WTC11 (cell line): ENCODE measurements at regions not wholly inside any gene's neighbourhood (a gene's known extent, or its start where the extent isn't known, plus 50 kb on each side); places are given as distances from the start of the nearest gene placed in this dataset.

Experiments
- ATAC-seq: fragments of 200-7000 bp; cut with Tn5 transposase; 2 replicates; pipeline ENCODE4 v1.10.0; 2021; ENCODE audit warnings: mild to moderate bottlenecking, moderate library complexity
- CTCF ChIA-PET: fragments of 300-600 bp; sonication (Branson Sonifier 250); formaldehyde crosslinking; loops from one replicate; lab custom pipeline; 2021; ENCODE audit warnings: antibody characterized with exemption; lab: Charles Lee
- POLR2A ChIA-PET: fragments of 350-600 bp; sonication (Branson Sonifier 250); formaldehyde crosslinking; loops from one replicate; lab custom pipeline; 2021; ENCODE audit warnings: antibody characterized with exemption; lab: Charles Lee
- DNase-seq: peaks from one replicate; pipeline ENCODE4 v3.0.0; 2021; ENCODE audit warnings: low spot score
- H3K27ac Mint-ChIP-seq: 2 replicates; pipeline ENCODE4 v1.8.0; 2021; ENCODE audit warnings: mixed read lengths
- H3K27me3 Mint-ChIP-seq: 2 replicates; pipeline ENCODE4 v1.8.0; 2021; ENCODE audit warnings: low read depth, mild to moderate bottlenecking, moderate library complexity, mixed read lengths
- H3K36me3 Mint-ChIP-seq: 2 replicates; pipeline ENCODE4 v1.8.0; 2021; ENCODE audit warnings: mixed read lengths
- H3K4me1 Mint-ChIP-seq: 2 replicates; pipeline ENCODE4 v1.8.0; 2022; ENCODE audit warnings: mixed read lengths
- H3K4me3 Mint-ChIP-seq: 2 replicates; pipeline ENCODE4 v1.8.0; 2021; ENCODE audit warnings: mild to moderate bottlenecking, moderate library complexity, mixed read lengths
- H3K9me3 Mint-ChIP-seq: 2 replicates; pipeline ENCODE4 v1.8.0; 2021; ENCODE audit warnings: mixed read lengths
- ATF2 ChIP-seq: sonication (generic); formaldehyde crosslinking; IDR thresholded peaks from 2 replicates; pipeline ENCODE4 v1.8.1; 2022; ENCODE audit warnings: low read depth, missing genetic modification reagents, borderline replicate concordance
- CREB1 ChIP-seq: sonication (generic); formaldehyde crosslinking; IDR thresholded peaks from 2 replicates; pipeline ENCODE4 v1.8.0; 2023; ENCODE audit warnings: mild to moderate bottlenecking, missing genetic modification reagents
- CTCF ChIP-seq: fragments of 200-600 bp; IDR thresholded peaks from 2 replicates; pipeline ENCODE4 v1.8.0; 2022; ENCODE audit warnings: antibody characterized with exemption
- KAT7 ChIP-seq: sonication (generic); formaldehyde crosslinking; IDR thresholded peaks from 2 replicates; pipeline ENCODE4 v1.8.1; 2023; ENCODE audit warnings: missing genetic modification reagents, mild to moderate bottlenecking, borderline replicate concordance
- MYBL2 ChIP-seq: sonication (generic); formaldehyde crosslinking; IDR thresholded peaks from 2 replicates; pipeline ENCODE4 v1.8.1; 2023; ENCODE audit warnings: mild to moderate bottlenecking, moderate library complexity, missing genetic modification reagents
- SMAD3 ChIP-seq: sonication (generic); formaldehyde crosslinking; IDR thresholded peaks from 2 replicates; pipeline ENCODE4 v1.8.0; 2022; ENCODE audit warnings: missing genetic modification reagents, mild to moderate bottlenecking, borderline replicate concordance
- SOX15 ChIP-seq: fragments of 250-450 bp; sonication (Bioruptor Pico); IDR thresholded peaks from 2 replicates; pipeline ENCODE4 v1.9.0; 2021; ENCODE audit warnings: mild to moderate bottlenecking
- TCF7 ChIP-seq: sonication (generic); formaldehyde crosslinking; IDR thresholded peaks from 2 replicates; pipeline ENCODE4 v1.8.0; 2022; ENCODE audit warnings: mild to moderate bottlenecking, low read depth, missing genetic modification reagents, moderate library complexity
- ZNF232 ChIP-seq: sonication (generic); formaldehyde crosslinking; IDR thresholded peaks from 2 replicates; pipeline ENCODE4 v1.8.0; 2022; ENCODE audit warnings: mild to moderate bottlenecking, missing genetic modification reagents
- ZNF425 ChIP-seq: fragments of 250-450 bp; sonication (Bioruptor Pico); conservative IDR thresholded peaks from 2 replicates; pipeline ENCODE4 v1.9.0; 2021; ENCODE audit warnings: mild to moderate bottlenecking
- TF ChIP-seq, protein P1 (sequence below): fragments of 250-450 bp; sonication (Bioruptor Pico); IDR thresholded peaks from 2 replicates; pipeline ENCODE4 v1.9.0; 2021; ENCODE audit warnings: mild to moderate bottlenecking
- TF ChIP-seq, protein P2 (sequence below): fragments of 250-450 bp; sonication (Bioruptor Pico); IDR thresholded peaks from 2 replicates; pipeline ENCODE4 v1.8.0; 2021; ENCODE audit warnings: mild to moderate bottlenecking
- TF ChIP-seq, protein P3 (sequence below): sonication (generic); formaldehyde crosslinking; IDR thresholded peaks from 2 replicates; pipeline ENCODE4 v1.8.1; 2022; ENCODE audit warnings: mild to moderate bottlenecking, missing genetic modification reagents, moderate library complexity, borderline replicate concordance

GRCh38 chr5:152717393-152717792 lies 312.3 kb upstream of the NMUR2 start (continued):
- TF ChIP-seq, protein P1, sequence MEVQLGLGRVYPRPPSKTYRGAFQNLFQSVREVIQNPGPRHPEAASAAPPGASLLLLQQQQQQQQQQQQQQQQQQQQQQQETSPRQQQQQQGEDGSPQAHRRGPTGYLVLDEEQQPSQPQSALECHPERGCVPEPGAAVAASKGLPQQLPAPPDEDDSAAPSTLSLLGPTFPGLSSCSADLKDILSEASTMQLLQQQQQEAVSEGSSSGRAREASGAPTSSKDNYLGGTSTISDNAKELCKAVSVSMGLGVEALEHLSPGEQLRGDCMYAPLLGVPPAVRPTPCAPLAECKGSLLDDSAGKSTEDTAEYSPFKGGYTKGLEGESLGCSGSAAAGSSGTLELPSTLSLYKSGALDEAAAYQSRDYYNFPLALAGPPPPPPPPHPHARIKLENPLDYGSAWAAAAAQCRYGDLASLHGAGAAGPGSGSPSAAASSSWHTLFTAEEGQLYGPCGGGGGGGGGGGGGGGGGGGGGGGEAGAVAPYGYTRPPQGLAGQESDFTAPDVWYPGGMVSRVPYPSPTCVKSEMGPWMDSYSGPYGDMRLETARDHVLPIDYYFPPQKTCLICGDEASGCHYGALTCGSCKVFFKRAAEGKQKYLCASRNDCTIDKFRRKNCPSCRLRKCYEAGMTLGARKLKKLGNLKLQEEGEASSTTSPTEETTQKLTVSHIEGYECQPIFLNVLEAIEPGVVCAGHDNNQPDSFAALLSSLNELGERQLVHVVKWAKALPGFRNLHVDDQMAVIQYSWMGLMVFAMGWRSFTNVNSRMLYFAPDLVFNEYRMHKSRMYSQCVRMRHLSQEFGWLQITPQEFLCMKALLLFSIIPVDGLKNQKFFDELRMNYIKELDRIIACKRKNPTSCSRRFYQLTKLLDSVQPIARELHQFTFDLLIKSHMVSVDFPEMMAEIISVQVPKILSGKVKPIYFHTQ (CRISPR knock-in tag) = no peak
- TF ChIP-seq, protein P2, sequence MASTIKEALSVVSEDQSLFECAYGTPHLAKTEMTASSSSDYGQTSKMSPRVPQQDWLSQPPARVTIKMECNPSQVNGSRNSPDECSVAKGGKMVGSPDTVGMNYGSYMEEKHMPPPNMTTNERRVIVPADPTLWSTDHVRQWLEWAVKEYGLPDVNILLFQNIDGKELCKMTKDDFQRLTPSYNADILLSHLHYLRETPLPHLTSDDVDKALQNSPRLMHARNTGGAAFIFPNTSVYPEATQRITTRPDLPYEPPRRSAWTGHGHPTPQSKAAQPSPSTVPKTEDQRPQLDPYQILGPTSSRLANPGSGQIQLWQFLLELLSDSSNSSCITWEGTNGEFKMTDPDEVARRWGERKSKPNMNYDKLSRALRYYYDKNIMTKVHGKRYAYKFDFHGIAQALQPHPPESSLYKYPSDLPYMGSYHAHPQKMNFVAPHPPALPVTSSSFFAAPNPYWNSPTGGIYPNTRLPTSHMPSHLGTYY (CRISPR knock-in tag) = no peak
- no peak for TF ChIP-seq KAT7
- TF ChIP-seq TCF7 (CRISPR knock-in tag) = no peak
- no peak for TF ChIP-seq ZNF425

DNA sequence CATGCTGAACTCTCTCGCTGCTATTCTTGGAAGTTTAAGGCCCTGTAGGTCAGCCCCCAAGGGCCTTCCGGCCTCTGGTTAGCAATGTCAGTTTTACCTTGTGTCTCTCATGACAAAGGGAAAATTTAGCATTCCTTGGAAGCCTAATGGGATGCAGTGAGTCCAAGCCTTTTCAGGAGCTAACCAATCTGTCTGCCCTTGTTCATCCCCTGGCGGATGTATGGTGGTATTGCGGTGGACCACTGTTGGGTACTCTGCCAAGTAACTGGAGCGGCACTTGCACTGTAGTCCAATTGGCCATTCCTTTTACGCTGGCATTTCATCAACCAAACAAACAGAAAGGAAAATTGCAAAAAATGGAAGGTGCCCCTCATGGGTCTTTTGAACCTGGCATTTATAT lies 318.4 kb upstream of the NMUR2 start:
- no peak overlapping the region for H3K27ac Mint-ChIP-seq
- TF ChIP-seq CTCF = peak; percentile 42; the same call in 1 of the 2 replicates
- TF ChIP-seq ZNF232 (CRISPR knock-in tag) = no peak
- TF ChIP-seq SOX15 (CRISPR knock-in tag) = no peak
- TF ChIP-seq, protein P2 (CRISPR knock-in tag) = no peak
- TF ChIP-seq, protein P3, sequence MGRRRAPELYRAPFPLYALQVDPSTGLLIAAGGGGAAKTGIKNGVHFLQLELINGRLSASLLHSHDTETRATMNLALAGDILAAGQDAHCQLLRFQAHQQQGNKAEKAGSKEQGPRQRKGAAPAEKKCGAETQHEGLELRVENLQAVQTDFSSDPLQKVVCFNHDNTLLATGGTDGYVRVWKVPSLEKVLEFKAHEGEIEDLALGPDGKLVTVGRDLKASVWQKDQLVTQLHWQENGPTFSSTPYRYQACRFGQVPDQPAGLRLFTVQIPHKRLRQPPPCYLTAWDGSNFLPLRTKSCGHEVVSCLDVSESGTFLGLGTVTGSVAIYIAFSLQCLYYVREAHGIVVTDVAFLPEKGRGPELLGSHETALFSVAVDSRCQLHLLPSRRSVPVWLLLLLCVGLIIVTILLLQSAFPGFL = no peak
- TF ChIP-seq ATF2 (CRISPR knock-in tag) = no peak
- no peaks in the 10 kb centered on the region for H3K4me1 Mint-ChIP-seq
- peaks cover 26% of the 10 kb centered on the region for H3K36me3 Mint-ChIP-seq
- POLR2A ChIA-PET = no interaction called here
- CTCF ChIA-PET = interaction anchor here (0.8 to 1.3 kb wide), 2 partner anchors 14 to 191 kb away, joined by 3 read pairs; no protein-coding TSS in a partner anchor
- peak; percentile 43 for DNase-seq
- H3K4me3 Mint-ChIP-seq = no peak overlapping the region
- ATAC-seq = peak; percentile 94
- no peaks in the 10 kb centered on the region for H3K27me3 Mint-ChIP-seq
- peaks cover 48% of the 10 kb centered on the region for H3K9me3 Mint-ChIP-seq

DNA sequence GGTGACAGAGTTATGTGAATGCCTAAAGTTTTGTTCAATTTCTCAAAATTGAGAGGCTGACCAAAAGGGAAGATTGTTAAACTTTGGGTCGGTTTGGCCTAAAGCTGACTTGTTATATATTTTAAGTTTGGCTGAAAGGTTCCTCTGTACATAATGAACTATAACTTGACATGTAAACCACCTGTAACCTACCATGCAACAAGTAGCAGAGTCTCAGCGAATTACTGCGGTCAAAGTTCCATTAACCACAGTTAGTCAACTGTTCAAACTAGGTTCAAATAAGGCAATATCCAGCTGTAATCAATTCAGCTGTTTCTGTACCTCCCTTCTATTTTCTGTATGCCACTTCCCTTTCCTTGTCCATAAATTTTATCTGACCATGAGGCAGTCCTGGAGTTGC lies 325.1 kb upstream of the NMUR2 start:
- DNase-seq (no peak), ATAC-seq (no peak)
- no peaks in the 10 kb centered on the region for H3K9me3 Mint-ChIP-seq
- no peaks in the 10 kb centered on the region for H3K4me1 Mint-ChIP-seq
- H3K4me3 Mint-ChIP-seq = no peak overlapping the region
- CTCF ChIA-PET = no interaction called here
- H3K27ac Mint-ChIP-seq = no peak overlapping the region
- H3K36me3 Mint-ChIP-seq = no peaks in the 10 kb centered on the region
- H3K27me3 Mint-ChIP-seq = no peaks in the 10 kb centered on the region
- POLR2A ChIA-PET = no interaction called here
- no peak for TF ChIP-seq CREB1 (CRISPR knock-in tag)
- no peak for TF ChIP-seq MYBL2 (CRISPR knock-in tag)
- TF ChIP-seq SMAD3 (CRISPR knock-in tag) = no peak
